ENCODE measurements at regions not wholly inside any gene's neighbourhood (a gene's known extent, or its start where the extent isn't known, plus 50 kb on each side); places are given as distances from the start of the nearest gene placed in this dataset.

- ATAC-seq: no peak
- peaks cover 0 to 8% (median 0%) of the 10 kb centered on the region in 3 donors for H3K27me3 ChIP-seq (ENCODE audit: insufficient read depth in 3 of 3, low read length in 2 of 3)
- no peak for TF ChIP-seq CTCF (IDR thresholded peaks at IDR 0.05)
- H3K4me3 ChIP-seq: no peak overlapping the region
- intact Hi-C loops (cut with DNase I): no loop called here
- 70 to 80% (median 79%) methylated on average over 13 of the region's 13 CpGs for WGBS, 3 donors
- no peaks in the 10 kb centered on the region for H3K36me3 ChIP-seq (ENCODE audit: insufficient read depth in 1 of 2, low read depth in 1 of 2)
- no peak overlapping the region for H3K27ac ChIP-seq
- no peaks in the 10 kb centered on the region for H3K9me3 ChIP-seq
- H3K4me1 ChIP-seq: no peaks in the 10 kb centered on the region
- no peak for DNase-seq
Measured at GRCh38 chr22:49587421-49587820, 240.3 kb downstream of the BRD1 start.

GRCh38 chr22:49586873-49587272, 240.8 kb downstream of the BRD1 start:
- 76 to 79% (median 78%) methylated on average over 12 of the region's 12 CpGs for WGBS, 3 donors
- H3K27ac ChIP-seq: no peak overlapping the region
- DNase-seq (no peak), ATAC-seq (no peak)
- H3K27me3 ChIP-seq (ENCODE audit: insufficient read depth in 3 of 3, low read length in 2 of 3): peaks cover 0 to 8% (median 2%) of the 10 kb centered on the region in 3 donors
- TF ChIP-seq CTCF (IDR thresholded peaks at IDR 0.05): no peak
- H3K4me1 ChIP-seq: no peaks in the 10 kb centered on the region
- intact Hi-C loops (cut with DNase I): no loop called here
- no peaks in the 10 kb centered on the region for H3K36me3 ChIP-seq (ENCODE audit: insufficient read depth in 1 of 2, low read depth in 1 of 2)
- no peaks in the 10 kb centered on the region for H3K9me3 ChIP-seq
- no peak overlapping the region for H3K4me3 ChIP-seq

- Histone ChIP-seq H3K4me3 (no peak overlapping the region), H3K27ac (no peak overlapping the region), H3K4me1 (no peaks in the 10 kb centered on the region), H3K27me3 (ENCODE audit: insufficient read depth in 3 of 3, low read length in 2 of 3) (peaks cover 0 to 8% (median 2%) of the 10 kb centered on the region in 3 donors), H3K9me3 (no peaks in the 10 kb centered on the region), H3K36me3 (ENCODE audit: insufficient read depth in 1 of 2, low read depth in 1 of 2) (no peaks in the 10 kb centered on the region)
- no peak for TF ChIP-seq CTCF (IDR thresholded peaks at IDR 0.05)
- 72 to 74% (median 72%) methylated on average over 20 of the region's 20 CpGs for WGBS, 3 donors
- ATAC-seq: no peak
- intact Hi-C loops (cut with DNase I): no loop called here
- no peak for DNase-seq
Measured at GRCh38 chr22:49586244-49586748, 241.4 kb downstream of the BRD1 start.

GRCh38 chr22:49585461-49586243, 242.0 kb downstream of the BRD1 start:
- 75 to 78% (median 77%) methylated on average over 23 of the region's 23 CpGs for WGBS, 3 donors
- Histone ChIP-seq H3K9me3 (no peaks in the 10 kb centered on the region), H3K4me1 (no peaks in the 10 kb centered on the region), H3K36me3 (ENCODE audit: insufficient read depth in 1 of 2, low read depth in 1 of 2) (no peaks in the 10 kb centered on the region), H3K27me3 (ENCODE audit: insufficient read depth in 3 of 3, low read length in 2 of 3) (peaks cover 0 to 8% (median 2%) of the 10 kb centered on the region in 3 donors), H3K27ac (no peak overlapping the region), H3K4me3 (no peak overlapping the region)
- no peak for TF ChIP-seq CTCF (IDR thresholded peaks at IDR 0.05)
- no peak for DNase-seq
- intact Hi-C loops (cut with DNase I): no loop called here
- no peak for ATAC-seq

Data from psoas muscle (tissue), 7 donors.